ENCODE measurements at regions not wholly inside any gene's neighbourhood (a gene's known extent, or its start where the extent isn't known, plus 50 kb on each side); places are given as distances from the start of the nearest gene placed in this dataset.

- H2AFZ ChIP-seq = peak overlapping the region; percentile 24; the same call in 1 of the 2 replicates
- H3K79me2 ChIP-seq (replicated peaks; ENCODE audit: insufficient read depth) = no peaks in the 10 kb centered on the region
Measured at GRCh38 chr3:144626835-144627234, 655.2 kb downstream of the DIPK2A start.

More at GRCh38 chr3:144626835-144627234, 655.2 kb downstream of the DIPK2A start:
- H3K36me3 ChIP-seq (ENCODE audit: insufficient read depth) = no peaks in the 10 kb centered on the region
- H3K27me3 Mint-ChIP-seq (ENCODE audit: insufficient read depth, low read depth, poor library complexity) = no peaks in the 10 kb centered on the region
- H3K9me3 Mint-ChIP-seq = no peaks in the 10 kb centered on the region
- no peaks in the 10 kb centered on the region; the same call in none of the 2 replicates for H3K9me2 ChIP-seq (ENCODE audit: insufficient read depth)
- no peaks in the 10 kb centered on the region for H4K20me1 ChIP-seq (replicated peaks; ENCODE audit: insufficient read depth)
- H3K4me2 ChIP-seq = no peak overlapping the region
- no peak for ATAC-seq
- TF ChIP-seq CREB1 (CRISPR knock-in tag; IDR thresholded peaks at IDR 0.05; ENCODE audit: low read depth) (no peak), CTCF (conservative IDR thresholded peaks at IDR 0.05; ENCODE audit: low read depth in 2 of 2) (no peak), NANOG (IDR thresholded peaks at IDR 0.05; ENCODE audit: borderline replicate concordance) (no peak), JUNB (IDR thresholded peaks at IDR 0.05; ENCODE audit: unreplicated experiment) (no peak), STAT1 (IDR thresholded peaks at IDR 0.05; ENCODE audit: unreplicated experiment) (no peak), ZNF114 (CRISPR knock-in tag; IDR thresholded peaks at IDR 0.05) (no peak), POLR2AphosphoS5 (IDR thresholded peaks at IDR 0.05; ENCODE audit: low read depth) (no peak), REST (IDR thresholded peaks at IDR 0.05; ENCODE audit: unreplicated experiment) (no peak)
- no peaks in the 10 kb centered on the region for H3K36me3 Mint-ChIP-seq (ENCODE audit: low read depth)
- no peak for DNase-seq (ENCODE audit: low spot score)
- H3K4me1 ChIP-seq (ENCODE audit: insufficient read depth) = 0 out of 2 replicates have a peak, but pooled peaks cover 2% of the 10 kb centered on the region
- no peaks in the 10 kb centered on the region for H3F3A ChIP-seq (replicated peaks; ENCODE audit: low read depth)
- no peak overlapping the region for H3K4me3 Mint-ChIP-seq
- H3K27ac Mint-ChIP-seq = no peak overlapping the region
- H3K4me1 Mint-ChIP-seq = peaks cover 11% of the 10 kb centered on the region; the same call in 2 of the 3 replicates
- H3K27ac ChIP-seq (ENCODE audit: low read depth) = no peak overlapping the region
- no peaks in the 10 kb centered on the region for H3K27me3 ChIP-seq (ENCODE audit: insufficient read depth)
- H3K4me3 ChIP-seq = no peak overlapping the region
